MM.1S (cell line): ENCODE measurements at regions not wholly inside any gene's neighbourhood (a gene's known extent, or its start where the extent isn't known, plus 50 kb on each side); places are given as distances from the start of the nearest gene placed in this dataset.
"Not testable (repeated sequence)": the region's sequence is repeated elsewhere in the genome, so short reads cannot be mapped to it uniquely, and the experiment has no call there.

ENCODE experiments used
- DNase-seq: peaks from one replicate; pipeline ENCODE4 v3.0.0-alpha.2; 2015
- H2AFZ ChIP-seq: fragments of 300-600 bp; sonication (generic); 2 replicates; pipeline ENCODE4 v1.6.0; 2016; ENCODE audit warnings: antibody characterized with exemption, low read length
- H3F3A ChIP-seq: fragments of 300-600 bp; sonication (generic); 2 replicates; pipeline ENCODE4 v1.6.1; 2016; ENCODE audit warnings: mild to moderate bottlenecking, antibody characterized with exemption, low read length, moderate library complexity, mixed read lengths; ENCODE audit not compliant: insufficient read depth
- H3K27ac ChIP-seq: fragments of 300-600 bp; sonication (generic); 2 replicates; pipeline ENCODE4 v1.5.1; 2016; ENCODE audit warnings: mild to moderate bottlenecking, low read length
- H3K27me3 ChIP-seq: fragments of 300-600 bp; sonication (generic); replicated peaks from 2 replicates; pipeline ENCODE4 v1.6.0; 2016; ENCODE audit warnings: low read length; ENCODE audit not compliant: insufficient read depth
- H3K36me3 ChIP-seq: fragments of 300-600 bp; sonication (generic); replicated peaks from 2 replicates; pipeline ENCODE4 v1.6.1; 2016; ENCODE audit warnings: mild to moderate bottlenecking, low read length, mixed read lengths; ENCODE audit not compliant: insufficient read depth
- H3K4me1 ChIP-seq: fragments of 300-600 bp; sonication (generic); 2 replicates; pipeline ENCODE4 v1.6.1; 2016; ENCODE audit warnings: low read length, mixed read lengths
- H3K4me2 ChIP-seq: fragments of 300-600 bp; sonication (generic); 2 replicates; pipeline ENCODE4 v1.6.0; 2016; ENCODE audit warnings: low read depth, low read length
- H3K4me3 ChIP-seq: fragments of 300-600 bp; sonication (generic); 2 replicates; pipeline ENCODE4 v1.5.1; 2016; ENCODE audit warnings: low read length, mixed read lengths
- H3K79me2 ChIP-seq: fragments of 300-600 bp; sonication (generic); 2 replicates; pipeline ENCODE4 v1.6.1; 2016; ENCODE audit warnings: mixed run types, low read length, mixed read lengths
- H3K9ac ChIP-seq: fragments of 300-600 bp; sonication (generic); 2 replicates; pipeline ENCODE4 v1.6.1; 2016; ENCODE audit warnings: low read length, mixed read lengths
- H3K9me2 ChIP-seq: fragments of 300-600 bp; sonication (generic); replicated peaks from 2 replicates; pipeline ENCODE4 v1.6.1; 2016; ENCODE audit warnings: mild to moderate bottlenecking, low read length, mixed read lengths; ENCODE audit not compliant: insufficient read depth
- H3K9me3 ChIP-seq: fragments of 300-600 bp; sonication (generic); replicated peaks from 2 replicates; pipeline ENCODE4 v1.6.1; 2016; ENCODE audit warnings: mild to moderate bottlenecking, low read length, mixed read lengths; ENCODE audit not compliant: insufficient read depth
- H4K20me1 ChIP-seq: fragments of 300-600 bp; sonication (generic); 2 replicates; pipeline ENCODE4 v1.6.1; 2016; ENCODE audit warnings: mild to moderate bottlenecking, low read length, moderate library complexity, mixed read lengths; ENCODE audit not compliant: insufficient read depth
- EZH2 ChIP-seq: fragments of 300-600 bp; sonication (generic); optimal IDR thresholded peaks from 2 replicates; pipeline ENCODE3; 2017; ENCODE audit warnings: low read depth, mild to moderate bottlenecking, antibody characterized with exemption, low read length, mixed read lengths
- EZH2phosphoT487 ChIP-seq: fragments of 300-600 bp; sonication (generic); IDR thresholded peaks from 2 replicates; pipeline ENCODE4 v1.6.1; 2018; ENCODE audit warnings: antibody characterized with exemption, low read length
- TF ChIP-seq, protein P1 (sequence below): fragments of 300-600 bp; sonication (generic); IDR thresholded peaks from 2 replicates; pipeline ENCODE4 v1.5.1; 2016; ENCODE audit warnings: antibody characterized with exemption, low read length, mixed read lengths

DNA sequence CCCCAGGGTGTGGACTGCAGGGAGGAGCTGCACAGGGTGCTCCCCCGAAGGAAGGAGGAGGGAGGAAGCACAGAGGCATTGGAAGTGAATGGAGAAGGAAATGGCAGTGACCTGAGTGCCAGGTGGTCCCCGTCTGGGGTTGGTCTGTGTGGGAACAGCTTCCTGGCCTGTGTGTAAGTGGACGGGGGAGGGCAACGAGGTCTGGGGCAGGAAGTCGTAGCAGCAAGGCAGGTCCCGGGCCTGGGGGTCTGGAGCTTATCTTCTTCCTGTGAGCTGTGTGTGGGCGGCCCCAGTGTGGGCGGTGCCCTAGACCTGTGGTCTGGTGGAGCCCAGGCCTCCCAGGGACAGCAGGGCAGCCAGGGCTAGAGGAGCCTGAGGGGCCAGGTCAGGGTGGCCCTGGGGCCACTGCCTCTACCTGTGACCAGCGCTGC, 382.1 kb downstream of the TMEM121 start:
- no peak for TF ChIP-seq EZH2phosphoT487
- TF ChIP-seq, protein P1, sequence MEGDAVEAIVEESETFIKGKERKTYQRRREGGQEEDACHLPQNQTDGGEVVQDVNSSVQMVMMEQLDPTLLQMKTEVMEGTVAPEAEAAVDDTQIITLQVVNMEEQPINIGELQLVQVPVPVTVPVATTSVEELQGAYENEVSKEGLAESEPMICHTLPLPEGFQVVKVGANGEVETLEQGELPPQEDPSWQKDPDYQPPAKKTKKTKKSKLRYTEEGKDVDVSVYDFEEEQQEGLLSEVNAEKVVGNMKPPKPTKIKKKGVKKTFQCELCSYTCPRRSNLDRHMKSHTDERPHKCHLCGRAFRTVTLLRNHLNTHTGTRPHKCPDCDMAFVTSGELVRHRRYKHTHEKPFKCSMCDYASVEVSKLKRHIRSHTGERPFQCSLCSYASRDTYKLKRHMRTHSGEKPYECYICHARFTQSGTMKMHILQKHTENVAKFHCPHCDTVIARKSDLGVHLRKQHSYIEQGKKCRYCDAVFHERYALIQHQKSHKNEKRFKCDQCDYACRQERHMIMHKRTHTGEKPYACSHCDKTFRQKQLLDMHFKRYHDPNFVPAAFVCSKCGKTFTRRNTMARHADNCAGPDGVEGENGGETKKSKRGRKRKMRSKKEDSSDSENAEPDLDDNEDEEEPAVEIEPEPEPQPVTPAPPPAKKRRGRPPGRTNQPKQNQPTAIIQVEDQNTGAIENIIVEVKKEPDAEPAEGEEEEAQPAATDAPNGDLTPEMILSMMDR: no peak
- TF ChIP-seq EZH2: no peak
- Histone ChIP-seq H3K79me2 (no peaks in the 10 kb centered on the region), H3K36me3 (no peaks in the 10 kb centered on the region), H3K4me1 (no peaks in the 10 kb centered on the region), H3K27me3 (no peaks in the 10 kb centered on the region), H3F3A (no peaks in the 10 kb centered on the region), H2AFZ (no peak overlapping the region), H3K9ac (no peak overlapping the region), H4K20me1 (no peaks in the 10 kb centered on the region), H3K4me2 (no peak overlapping the region), H3K27ac (no peak overlapping the region), H3K4me3 (no peak overlapping the region), H3K9me2 (no peaks in the 10 kb centered on the region), H3K9me3 (no peaks in the 10 kb centered on the region)
- no peak for DNase-seq

DNA sequence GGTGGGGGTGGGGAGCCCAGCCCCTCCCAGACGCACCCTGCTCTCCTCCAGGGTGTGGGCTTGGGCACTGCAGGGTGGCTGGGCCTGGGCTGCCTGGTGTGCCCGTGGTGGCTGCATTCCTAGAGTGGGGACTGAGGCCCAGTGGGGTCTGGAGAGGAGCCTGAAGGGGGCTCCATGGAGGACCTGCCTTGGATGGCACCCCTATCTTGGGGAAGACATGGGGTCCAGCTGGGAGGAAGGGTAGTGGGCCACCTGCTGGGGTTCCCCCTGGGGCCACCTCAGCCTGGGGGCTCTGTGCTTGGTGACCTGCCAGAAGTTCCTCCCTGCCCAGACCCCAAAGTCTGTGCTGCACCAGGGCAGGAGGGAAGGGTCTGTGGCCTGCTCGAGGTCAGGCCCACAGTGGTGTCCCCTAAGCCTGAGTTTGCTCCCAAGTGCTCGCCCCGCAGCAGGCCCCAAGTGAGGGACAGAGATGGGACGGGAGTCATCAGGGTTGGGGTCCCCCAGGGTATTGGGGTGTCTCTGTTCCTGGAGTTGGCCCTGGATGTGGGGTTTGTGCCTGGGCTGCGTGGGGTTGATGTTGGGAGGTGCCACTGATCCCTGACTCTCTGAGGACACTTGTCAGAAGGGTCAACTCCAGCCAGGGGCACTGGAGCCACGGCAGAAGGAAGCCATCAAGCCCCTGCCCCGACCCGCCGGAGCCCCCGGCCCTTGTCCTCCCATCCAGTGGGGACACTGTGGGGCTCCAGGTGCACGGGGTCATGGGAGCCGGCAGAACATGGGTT, 382.9 kb downstream of the TMEM121 start:
- H3F3A ChIP-seq: no peaks in the 10 kb centered on the region
- H3K27me3 ChIP-seq: no peaks in the 10 kb centered on the region
- no peak overlapping the region for H3K4me3 ChIP-seq
- no peaks in the 10 kb centered on the region for H3K4me1 ChIP-seq
- no peak for DNase-seq
- H3K9me3 ChIP-seq: no peaks in the 10 kb centered on the region
- H3K27ac ChIP-seq: no peak overlapping the region
- H3K4me2 ChIP-seq: no peak overlapping the region
- H3K79me2 ChIP-seq: no peaks in the 10 kb centered on the region
- H3K9me2 ChIP-seq: no peaks in the 10 kb centered on the region
- no peak overlapping the region for H2AFZ ChIP-seq
- TF ChIP-seq EZH2 (no peak), EZH2phosphoT487 (no peak)
- TF ChIP-seq, protein P1: no peak
- no peak overlapping the region for H3K9ac ChIP-seq
- H4K20me1 ChIP-seq: no peaks in the 10 kb centered on the region
- no peaks in the 10 kb centered on the region for H3K36me3 ChIP-seq

GRCh38 chr14:105909828-105910120, 383.4 kb downstream of the TMEM121 start:
- H3K9ac ChIP-seq, H2AFZ ChIP-seq, H3K79me2 ChIP-seq, DNase-seq, H3K27ac ChIP-seq, H3K4me3 ChIP-seq, H3K4me1 ChIP-seq, H3F3A ChIP-seq, H3K36me3 ChIP-seq, H3K9me2 ChIP-seq, H3K4me2 ChIP-seq, H3K27me3 ChIP-seq, H3K9me3 ChIP-seq, H4K20me1 ChIP-seq: not testable (repeated sequence)

- Histone ChIP-seq H3K4me3 (no peak overlapping the region), H3K79me2 (no peaks in the 10 kb centered on the region), H3K27ac (no peak overlapping the region), H3K9me3 (no peaks in the 10 kb centered on the region), H3K4me2 (no peak overlapping the region), H3K4me1 (no peaks in the 10 kb centered on the region), H3K36me3 (no peaks in the 10 kb centered on the region), H3F3A (no peaks in the 10 kb centered on the region), H4K20me1 (no peaks in the 10 kb centered on the region), H2AFZ (no peak overlapping the region), H3K9ac (no peak overlapping the region), H3K9me2 (no peaks in the 10 kb centered on the region), H3K27me3 (no peaks in the 10 kb centered on the region)
- TF ChIP-seq, protein P1: no peak
- TF ChIP-seq EZH2phosphoT487 (no peak), EZH2 (no peak)
- no peak for DNase-seq
Observed at GRCh38 chr14:105910426-105910825, 384.0 kb downstream of the TMEM121 start.
